Small intestine (tissue), 7 donors: ENCODE measurements at regions not wholly inside any gene's neighbourhood (a gene's known extent, or its start where the extent isn't known, plus 50 kb on each side); places are given as distances from the start of the nearest gene placed in this dataset.

Source experiments
- DNase-seq, 2 donors: peaks; one replicate each; pipeline versions ENCODE4 v3.0.0 to v3.0.0-alpha.2; 2013
- FAIRE-seq: peaks from 2 replicates; lab custom pipeline; 2012; peaks lifted over from hg19 to GRCh38; lab: Jason Lieb, UNC
- H3K27ac ChIP-seq, 3 donors: one replicate each; pipeline ENCODE4 v1.5.1; 2013; ENCODE audit warnings: low read length in 2 of 3, mild to moderate bottlenecking in 2 of 3, control low read depth in 1 of 3, inconsistent platforms in 1 of 3, low read depth in 1 of 3, moderate library complexity in 1 of 3
- H3K27me3 ChIP-seq, 3 donors: one replicate each; pipeline ENCODE4 v1.6.1; 2013; ENCODE audit warnings: low read length in 3 of 3, inconsistent platforms in 1 of 3; ENCODE audit not compliant: control insufficient read depth in 3 of 3, insufficient read depth in 3 of 3
- H3K36me3 ChIP-seq, 3 donors: one replicate each; pipeline ENCODE4 v1.6.1; 2013; ENCODE audit warnings: low read length in 3 of 3, inconsistent platforms in 1 of 3, low read depth in 1 of 3, mild to moderate bottlenecking in 1 of 3, moderate library complexity in 1 of 3; ENCODE audit not compliant: control insufficient read depth in 3 of 3, insufficient read depth in 2 of 3
- H3K4me1 ChIP-seq, 3 donors: one replicate each; pipeline ENCODE4 v1.6.1; 2013; ENCODE audit warnings: low read length in 2 of 3, inconsistent platforms in 1 of 3, low read depth in 1 of 3, mild to moderate bottlenecking in 1 of 3, moderate library complexity in 1 of 3; ENCODE audit not compliant: control insufficient read depth in 3 of 3, insufficient read depth in 2 of 3
- H3K4me3 ChIP-seq, 3 donors: one replicate each; pipeline ENCODE4 v1.5.1; 2013; ENCODE audit warnings: low read length in 3 of 3, control low read depth in 1 of 3, inconsistent platforms in 1 of 3, low read depth in 1 of 3, mild to moderate bottlenecking in 1 of 3, moderate library complexity in 1 of 3
- H3K9me3 ChIP-seq, 2 donors: one replicate each; pipeline ENCODE4 v1.6.1; 2013; ENCODE audit warnings: low read depth in 1 of 2, low read length in 1 of 2; ENCODE audit not compliant: control insufficient read depth in 2 of 2, insufficient read depth in 1 of 2
- WGBS, 3 donors: extraction: QIAGEN DNeasy Blood & Tissue Kit; methylation state at CpG; one replicate each; pipeline ENCODE4 v1.1.7; 2013; 5-methylcytosine and 5-hydroxymethylcytosine counted together
- donor health status: healthy with polysubstance abuse.
- donor health status: control.
- donor health status: control.
- donor health status: Bipolar disorder and iron deficiency.
- donor health status: healthy.

DNA sequence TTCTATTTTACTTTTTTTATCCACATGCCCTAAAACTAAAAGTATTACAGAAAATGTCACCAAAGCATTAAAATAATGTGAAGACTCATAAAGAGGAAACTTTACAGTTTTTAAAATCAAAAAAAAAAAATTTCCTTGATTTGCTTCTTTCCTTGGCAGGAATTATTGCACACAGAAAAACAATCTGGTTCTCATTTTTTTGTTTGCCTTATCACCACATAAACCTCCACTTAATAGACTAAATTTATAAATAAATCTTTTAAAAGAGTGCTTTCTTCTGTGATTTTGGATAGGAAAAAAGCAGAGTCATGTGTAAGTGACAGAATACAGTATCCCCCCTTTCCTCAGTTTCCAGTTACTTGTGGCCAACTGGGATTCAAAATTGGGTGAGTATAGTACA, 695.1 kb upstream of the CITED2 start:
- DNase-seq (no peak), FAIRE-seq (no peak)
- no peaks in the 10 kb centered on the region for H3K36me3 ChIP-seq
- H3K4me3 ChIP-seq = no peak overlapping the region
- H3K27me3 ChIP-seq = no peaks in the 10 kb centered on the region
- no peak overlapping the region for H3K27ac ChIP-seq
- peaks cover 0 to 4% (median 2%) of the 10 kb centered on the region in 3 donors for H3K4me1 ChIP-seq
- no peaks in the 10 kb centered on the region for H3K9me3 ChIP-seq

GRCh38 chr6:140068801-140069200, 694.4 kb upstream of the CITED2 start:
- 79 to 91% (median 82%) methylated on average over 3 of the region's 3 CpGs for WGBS, 3 donors
- Histone ChIP-seq H3K27me3 (no peaks in the 10 kb centered on the region), H3K4me1 (peaks cover 0 to 4% (median 2%) of the 10 kb centered on the region in 3 donors), H3K36me3 (no peaks in the 10 kb centered on the region), H3K27ac (no peak overlapping the region), H3K4me3 (no peak overlapping the region), H3K9me3 (no peaks in the 10 kb centered on the region)
- FAIRE-seq (no peak), DNase-seq (no peak)

- H3K27ac ChIP-seq = peak overlapping the region in 1 of 3 donors; percentile 14
- FAIRE-seq = no peak
- H3K27me3 ChIP-seq = no peaks in the 10 kb centered on the region
- H3K4me3 ChIP-seq = peak overlapping the region in 1 of 3 donors; percentile 22
- DNase-seq = peak; percentile 60 to 71
- WGBS, 3 donors = 15 to 66% (median 42%) methylated on average over 7 of the region's 7 CpGs
- peaks cover 0 to 13% (median 0%) of the 10 kb centered on the region in 3 donors for H3K4me1 ChIP-seq
- no peaks in the 10 kb centered on the region for H3K36me3 ChIP-seq
- H3K9me3 ChIP-seq = no peaks in the 10 kb centered on the region
Measured at GRCh38 chr6:140064366-140064765, 689.9 kb upstream of the CITED2 start.

- Histone ChIP-seq H3K9me3 (no peaks in the 10 kb centered on the region), H3K36me3 (no peaks in the 10 kb centered on the region), H3K27ac (peak overlapping the region in 2 of 3 donors; percentile 1 to 36), H3K4me3 (no peak overlapping the region), H3K4me1 (peaks cover 0 to 13% (median 0%) of the 10 kb centered on the region in 3 donors), H3K27me3 (no peaks in the 10 kb centered on the region)
- DNase-seq (no peak), FAIRE-seq (no peak)
Measured at GRCh38 chr6:140063021-140063399, 688.6 kb upstream of the CITED2 start.

- peak overlapping the region in 2 of 3 donors; percentile 1 to 36 for H3K27ac ChIP-seq
- H3K4me3 ChIP-seq = no peak overlapping the region
- no peaks in the 10 kb centered on the region for H3K27me3 ChIP-seq
- no peaks in the 10 kb centered on the region for H3K9me3 ChIP-seq
- FAIRE-seq = no peak
- 9 to 37% (median 26%) methylated on average over 3 of the region's 3 CpGs for WGBS, 3 donors
- peak; percentile 27 to 37 for DNase-seq
- peaks cover 0 to 13% (median 0%) of the 10 kb centered on the region in 3 donors for H3K4me1 ChIP-seq
- H3K36me3 ChIP-seq = no peaks in the 10 kb centered on the region
Measured at GRCh38 chr6:140062043-140063020, 687.9 kb upstream of the CITED2 start.

DNA sequence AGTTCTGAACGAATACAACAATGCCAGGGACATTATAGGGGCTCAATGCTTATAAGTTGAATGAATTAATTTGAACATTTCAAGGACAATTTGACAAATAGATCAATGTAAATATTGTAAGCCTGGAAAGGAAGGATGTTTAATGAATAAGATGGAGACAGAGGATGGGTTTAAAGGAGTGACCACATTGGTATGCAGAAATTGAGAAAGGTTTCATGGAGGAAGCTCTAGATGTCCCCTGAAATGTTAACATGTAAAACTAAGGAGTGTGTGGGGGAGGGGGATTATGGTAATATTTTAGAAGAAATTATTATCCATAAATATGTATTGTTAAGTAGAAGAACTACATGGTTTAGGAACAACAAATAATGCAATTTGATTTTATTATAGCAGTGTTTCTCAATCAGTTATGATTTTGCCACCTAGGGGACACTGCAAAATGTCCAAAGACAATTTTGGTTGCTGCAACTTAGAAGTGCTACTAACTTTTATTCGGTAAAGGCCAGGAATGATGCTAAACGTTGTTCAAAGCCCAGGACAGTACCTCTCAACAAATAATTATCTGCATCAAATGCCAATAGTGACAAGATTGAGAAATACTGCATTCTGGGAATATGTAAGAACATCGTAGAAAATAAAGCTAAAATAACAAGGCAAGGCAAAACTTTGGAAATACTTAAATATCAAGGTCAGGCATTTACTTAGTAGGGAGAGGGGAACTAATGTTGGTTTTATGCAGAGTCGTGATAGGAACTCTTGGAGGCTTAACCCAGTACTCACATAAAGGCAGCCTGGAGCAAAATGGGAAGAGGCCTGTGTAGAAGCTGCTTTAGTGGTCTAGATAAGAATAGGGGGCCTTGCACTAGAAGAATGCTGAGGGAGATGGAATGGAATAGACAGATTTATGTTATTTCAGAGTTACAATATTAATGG, 686.9 kb upstream of the CITED2 start:
- no peaks in the 10 kb centered on the region for H3K36me3 ChIP-seq
- H3K9me3 ChIP-seq = no peaks in the 10 kb centered on the region
- 75 to 83% (median 80%) methylated on average over 5 of the region's 5 CpGs for WGBS, 3 donors
- peaks cover 0 to 13% (median 0%) of the 10 kb centered on the region in 3 donors for H3K4me1 ChIP-seq
- FAIRE-seq (no peak), DNase-seq (no peak)
- no peak overlapping the region for H3K4me3 ChIP-seq
- H3K27me3 ChIP-seq = no peaks in the 10 kb centered on the region
- H3K27ac ChIP-seq = no peak overlapping the region

- H3K4me1 ChIP-seq = peaks cover 0 to 13% (median 0%) of the 10 kb centered on the region in 3 donors
- no peak overlapping the region for H3K27ac ChIP-seq
- no peaks in the 10 kb centered on the region for H3K27me3 ChIP-seq
- FAIRE-seq (no peak), DNase-seq (no peak)
- 97 to 100% (median 98%) methylated on average over 1 of the region's 1 CpG for WGBS, 3 donors
- no peak overlapping the region for H3K4me3 ChIP-seq
- H3K9me3 ChIP-seq = no peaks in the 10 kb centered on the region
- H3K36me3 ChIP-seq = no peaks in the 10 kb centered on the region
Measured at GRCh38 chr6:140059947-140060346, 685.5 kb upstream of the CITED2 start.

- FAIRE-seq (no peak), DNase-seq (no peak)
- WGBS, 3 donors = 75 to 85% (median 84%) methylated on average over 2 of the region's 2 CpGs
- H3K27me3 ChIP-seq = no peaks in the 10 kb centered on the region
- no peak overlapping the region for H3K4me3 ChIP-seq
- H3K9me3 ChIP-seq = no peaks in the 10 kb centered on the region
- no peak overlapping the region for H3K27ac ChIP-seq
- H3K36me3 ChIP-seq = no peaks in the 10 kb centered on the region
- H3K4me1 ChIP-seq = peaks cover 0 to 13% (median 0%) of the 10 kb centered on the region in 3 donors
Measured at GRCh38 chr6:140058863-140059262, 684.4 kb upstream of the CITED2 start.
